Immature natural killer cell (primary cell): ENCODE measurements at regions not wholly inside any gene's neighbourhood (a gene's known extent, or its start where the extent isn't known, plus 50 kb on each side); places are given as distances from the start of the nearest gene placed in this dataset.

ENCODE experiments used
- DNase-seq, 3 donors: peaks; one replicate each; pipeline ENCODE4 v3.0.0; 2022; ENCODE audit warnings: mixed read lengths in 1 of 3
- H3K27ac Mint-ChIP-seq, 6 donors: one replicate each; pipeline ENCODE4 v1.8.0; 2020; ENCODE audit warnings: mixed read lengths in 6 of 6, mild to moderate bottlenecking in 5 of 6, inconsistent platforms in 4 of 6, moderate library complexity in 3 of 6
- H3K27me3 Mint-ChIP-seq, 3 donors: one replicate each; pipeline ENCODE4 v1.8.0; 2020 to 2021; ENCODE audit warnings: low read depth in 3 of 3, mild to moderate bottlenecking in 3 of 3, mixed read lengths in 3 of 3, moderate library complexity in 3 of 3, inconsistent platforms in 1 of 3
- H3K36me3 Mint-ChIP-seq, 3 donors: one replicate each; pipeline ENCODE4 v1.8.0; 2020; ENCODE audit warnings: mixed read lengths in 3 of 3, inconsistent platforms in 2 of 3, mild to moderate bottlenecking in 2 of 3
- H3K4me1 Mint-ChIP-seq, 2 donors: one replicate each; pipeline ENCODE4 v1.8.0; 2020; ENCODE audit warnings: inconsistent platforms in 2 of 2, mild to moderate bottlenecking in 2 of 2, mixed read lengths in 2 of 2, moderate library complexity in 1 of 2
- H3K4me3 Mint-ChIP-seq, 5 donors: one replicate each; pipeline ENCODE4 v1.8.0; 2020; ENCODE audit warnings: mild to moderate bottlenecking in 5 of 5, mixed read lengths in 5 of 5, inconsistent platforms in 3 of 5, moderate library complexity in 3 of 5
- H3K9me3 Mint-ChIP-seq, 6 donors: one replicate each; pipeline ENCODE4 v1.8.0; 2020; ENCODE audit warnings: mild to moderate bottlenecking in 6 of 6, mixed read lengths in 6 of 6, inconsistent platforms in 4 of 6, moderate library complexity in 3 of 6

GRCh38 chr2:79210274-79210917, 50.8 kb upstream of the REG3A start:
- Mint-ChIP-seq H3K4me1 (no peaks in the 10 kb centered on the region), H3K36me3 (peaks cover 0 to 3% (median 0%) of the 10 kb centered on the region in 3 donors), H3K27ac (no peak overlapping the region), H3K27me3 (no peaks in the 10 kb centered on the region), H3K9me3 (peaks cover 0 to 29% (median 5%) of the 10 kb centered on the region in 6 donors), H3K4me3 (no peak overlapping the region)
- DNase-seq: no peak
